ENCODE measurements at regions not wholly inside any gene's neighbourhood (a gene's known extent, or its start where the extent isn't known, plus 50 kb on each side); places are given as distances from the start of the nearest gene placed in this dataset.

- no peak overlapping the region for H3K4me3 ChIP-seq (ENCODE audit: low read depth in 1 of 3, low read length in 3 of 3)
- H3K9me3 ChIP-seq (ENCODE audit: control insufficient read depth in 2 of 2, insufficient read depth in 1 of 2, low read depth in 1 of 2, low read length in 1 of 2), result no peaks in the 10 kb centered on the region
- no peaks in the 10 kb centered on the region for H3K4me1 ChIP-seq (ENCODE audit: control insufficient read depth in 3 of 3, insufficient read depth in 2 of 3, low read depth in 1 of 3, low read length in 2 of 3)
- 52 to 70% (median 53%) methylated on average over 2 of the region's 2 CpGs for WGBS, 3 donors
- no peak overlapping the region for H3K27ac ChIP-seq (ENCODE audit: low read depth in 1 of 3, low read length in 2 of 3)
- no peaks in the 10 kb centered on the region for H3K27me3 ChIP-seq (ENCODE audit: control insufficient read depth in 3 of 3, insufficient read depth in 3 of 3, low read length in 3 of 3)
- DNase-seq (no peak), FAIRE-seq (no peak)
- no peaks in the 10 kb centered on the region for H3K36me3 ChIP-seq (ENCODE audit: control insufficient read depth in 3 of 3, insufficient read depth in 2 of 3, low read depth in 1 of 3, low read length in 3 of 3)
These were observed 827.8 kb downstream of the TLE4 start for GRCh38 chr9:80399606-80400005.

GRCh38 chr9:80387828-80388227, 816.1 kb downstream of the TLE4 start:
- no peak for DNase-seq
- Histone ChIP-seq H3K27me3 (ENCODE audit: control insufficient read depth in 3 of 3, insufficient read depth in 3 of 3, low read length in 3 of 3) (no peaks in the 10 kb centered on the region), H3K27ac (ENCODE audit: low read depth in 1 of 3, low read length in 2 of 3) (no peak overlapping the region), H3K36me3 (ENCODE audit: control insufficient read depth in 3 of 3, insufficient read depth in 2 of 3, low read depth in 1 of 3, low read length in 3 of 3) (no peaks in the 10 kb centered on the region), H3K4me1 (ENCODE audit: control insufficient read depth in 3 of 3, insufficient read depth in 2 of 3, low read depth in 1 of 3, low read length in 2 of 3) (no peaks in the 10 kb centered on the region), H3K4me3 (ENCODE audit: low read depth in 1 of 3, low read length in 3 of 3) (no peak overlapping the region), H3K9me3 (ENCODE audit: control insufficient read depth in 2 of 2, insufficient read depth in 1 of 2, low read depth in 1 of 2, low read length in 1 of 2) (no peaks in the 10 kb centered on the region)
- no peak for FAIRE-seq
- WGBS, 3 donors, result 75 to 86% (median 85%) methylated on average over 2 of the region's 2 CpGs

- no peaks in the 10 kb centered on the region for H3K4me1 ChIP-seq (ENCODE audit: control insufficient read depth in 3 of 3, insufficient read depth in 2 of 3, low read depth in 1 of 3, low read length in 2 of 3)
- DNase-seq (no peak), FAIRE-seq (no peak)
- no peak overlapping the region for H3K4me3 ChIP-seq (ENCODE audit: low read depth in 1 of 3, low read length in 3 of 3)
- no peaks in the 10 kb centered on the region for H3K9me3 ChIP-seq (ENCODE audit: control insufficient read depth in 2 of 2, insufficient read depth in 1 of 2, low read depth in 1 of 2, low read length in 1 of 2)
- no peak overlapping the region for H3K27ac ChIP-seq (ENCODE audit: low read depth in 1 of 3, low read length in 2 of 3)
- WGBS, 3 donors, result 68 to 87% (median 73%) methylated on average over 3 of the region's 3 CpGs
- H3K27me3 ChIP-seq (ENCODE audit: control insufficient read depth in 3 of 3, insufficient read depth in 3 of 3, low read length in 3 of 3), result no peaks in the 10 kb centered on the region
- H3K36me3 ChIP-seq (ENCODE audit: control insufficient read depth in 3 of 3, insufficient read depth in 2 of 3, low read depth in 1 of 3, low read length in 3 of 3), result no peaks in the 10 kb centered on the region
These were observed 813.5 kb downstream of the TLE4 start for GRCh38 chr9:80385246-80385645.

GRCh38 chr9:80383331-80383730, 811.6 kb downstream of the TLE4 start:
- Histone ChIP-seq H3K4me3 (ENCODE audit: low read depth in 1 of 3, low read length in 3 of 3) (no peak overlapping the region), H3K36me3 (ENCODE audit: control insufficient read depth in 3 of 3, insufficient read depth in 2 of 3, low read depth in 1 of 3, low read length in 3 of 3) (no peaks in the 10 kb centered on the region), H3K27ac (ENCODE audit: low read depth in 1 of 3, low read length in 2 of 3) (no peak overlapping the region), H3K4me1 (ENCODE audit: control insufficient read depth in 3 of 3, insufficient read depth in 2 of 3, low read depth in 1 of 3, low read length in 2 of 3) (no peaks in the 10 kb centered on the region), H3K27me3 (ENCODE audit: control insufficient read depth in 3 of 3, insufficient read depth in 3 of 3, low read length in 3 of 3) (no peaks in the 10 kb centered on the region), H3K9me3 (ENCODE audit: control insufficient read depth in 2 of 2, insufficient read depth in 1 of 2, low read depth in 1 of 2, low read length in 1 of 2) (no peaks in the 10 kb centered on the region)
- 44 to 74% (median 50%) methylated on average over 2 of the region's 2 CpGs for WGBS, 3 donors
- DNase-seq, result no peak
- FAIRE-seq, result no peak

- Histone ChIP-seq H3K36me3 (ENCODE audit: control insufficient read depth in 3 of 3, insufficient read depth in 2 of 3, low read depth in 1 of 3, low read length in 3 of 3) (no peaks in the 10 kb centered on the region), H3K4me1 (ENCODE audit: control insufficient read depth in 3 of 3, insufficient read depth in 2 of 3, low read depth in 1 of 3, low read length in 2 of 3) (no peaks in the 10 kb centered on the region), H3K4me3 (ENCODE audit: low read depth in 1 of 3, low read length in 3 of 3) (no peak overlapping the region), H3K27ac (ENCODE audit: low read depth in 1 of 3, low read length in 2 of 3) (no peak overlapping the region), H3K9me3 (ENCODE audit: control insufficient read depth in 2 of 2, insufficient read depth in 1 of 2, low read depth in 1 of 2, low read length in 1 of 2) (no peaks in the 10 kb centered on the region), H3K27me3 (ENCODE audit: control insufficient read depth in 3 of 3, insufficient read depth in 3 of 3, low read length in 3 of 3) (no peaks in the 10 kb centered on the region)
- 68 to 74% (median 71%) methylated on average over 5 of the region's 5 CpGs for WGBS, 3 donors
- DNase-seq (no peak), FAIRE-seq (no peak)
These were observed 810.6 kb downstream of the TLE4 start for GRCh38 chr9:80382211-80382891.

- FAIRE-seq, result no peak
- WGBS, 3 donors, result 74 to 89% (median 77%) methylated on average over 4 of the region's 4 CpGs
These were observed 808.5 kb downstream of the TLE4 start for GRCh38 chr9:80380301-80380700.

GRCh38 chr9:80378669-80379293, 807.0 kb downstream of the TLE4 start:
- Histone ChIP-seq H3K27me3 (ENCODE audit: control insufficient read depth in 3 of 3, insufficient read depth in 3 of 3, low read length in 3 of 3) (no peaks in the 10 kb centered on the region), H3K36me3 (ENCODE audit: control insufficient read depth in 3 of 3, insufficient read depth in 2 of 3, low read depth in 1 of 3, low read length in 3 of 3) (no peaks in the 10 kb centered on the region), H3K9me3 (ENCODE audit: control insufficient read depth in 2 of 2, insufficient read depth in 1 of 2, low read depth in 1 of 2, low read length in 1 of 2) (peaks cover 0 to 1% of the 10 kb centered on the region in 2 donors), H3K4me3 (ENCODE audit: low read depth in 1 of 3, low read length in 3 of 3) (no peak overlapping the region), H3K27ac (ENCODE audit: low read depth in 1 of 3, low read length in 2 of 3) (no peak overlapping the region), H3K4me1 (ENCODE audit: control insufficient read depth in 3 of 3, insufficient read depth in 2 of 3, low read depth in 1 of 3, low read length in 2 of 3) (no peaks in the 10 kb centered on the region)
- FAIRE-seq (no peak), DNase-seq (no peak)
- 64 to 75% (median 71%) methylated on average over 5 of the region's 5 CpGs for WGBS, 3 donors

More at GRCh38 chr9:80380301-80380700, 808.5 kb downstream of the TLE4 start:
- H3K4me3 ChIP-seq (ENCODE audit: low read depth in 1 of 3, low read length in 3 of 3), result no peak overlapping the region
- DNase-seq, result no peak
- H3K36me3 ChIP-seq (ENCODE audit: control insufficient read depth in 3 of 3, insufficient read depth in 2 of 3, low read depth in 1 of 3, low read length in 3 of 3), result no peaks in the 10 kb centered on the region
- H3K9me3 ChIP-seq (ENCODE audit: control insufficient read depth in 2 of 2, insufficient read depth in 1 of 2, low read depth in 1 of 2, low read length in 1 of 2), result peaks cover 0 to 1% of the 10 kb centered on the region in 2 donors
- H3K27me3 ChIP-seq (ENCODE audit: control insufficient read depth in 3 of 3, insufficient read depth in 3 of 3, low read length in 3 of 3), result no peaks in the 10 kb centered on the region
- no peak overlapping the region for H3K27ac ChIP-seq (ENCODE audit: low read depth in 1 of 3, low read length in 2 of 3)
- H3K4me1 ChIP-seq (ENCODE audit: control insufficient read depth in 3 of 3, insufficient read depth in 2 of 3, low read depth in 1 of 3, low read length in 2 of 3), result no peaks in the 10 kb centered on the region

GRCh38 chr9:80376180-80376579, 804.4 kb downstream of the TLE4 start:
- no peaks in the 10 kb centered on the region for H3K27me3 ChIP-seq (ENCODE audit: control insufficient read depth in 3 of 3, insufficient read depth in 3 of 3, low read length in 3 of 3)
- FAIRE-seq (no peak), DNase-seq (no peak)
- WGBS, 3 donors, result 85 to 90% (median 89%) methylated on average over 3 of the region's 3 CpGs
- no peak overlapping the region for H3K4me3 ChIP-seq (ENCODE audit: low read depth in 1 of 3, low read length in 3 of 3)
- H3K36me3 ChIP-seq (ENCODE audit: control insufficient read depth in 3 of 3, insufficient read depth in 2 of 3, low read depth in 1 of 3, low read length in 3 of 3), result no peaks in the 10 kb centered on the region
- no peak overlapping the region for H3K27ac ChIP-seq (ENCODE audit: low read depth in 1 of 3, low read length in 2 of 3)
- no peaks in the 10 kb centered on the region for H3K4me1 ChIP-seq (ENCODE audit: control insufficient read depth in 3 of 3, insufficient read depth in 2 of 3, low read depth in 1 of 3, low read length in 2 of 3)
- peaks cover 0 to 1% of the 10 kb centered on the region in 2 donors for H3K9me3 ChIP-seq (ENCODE audit: control insufficient read depth in 2 of 2, insufficient read depth in 1 of 2, low read depth in 1 of 2, low read length in 1 of 2)

- no peak overlapping the region for H3K27ac ChIP-seq (ENCODE audit: low read depth in 1 of 3, low read length in 2 of 3)
- H3K9me3 ChIP-seq (ENCODE audit: control insufficient read depth in 2 of 2, insufficient read depth in 1 of 2, low read depth in 1 of 2, low read length in 1 of 2), result peaks cover 0 to 1% of the 10 kb centered on the region in 2 donors
- H3K4me1 ChIP-seq (ENCODE audit: control insufficient read depth in 3 of 3, insufficient read depth in 2 of 3, low read depth in 1 of 3, low read length in 2 of 3), result no peaks in the 10 kb centered on the region
- H3K36me3 ChIP-seq (ENCODE audit: control insufficient read depth in 3 of 3, insufficient read depth in 2 of 3, low read depth in 1 of 3, low read length in 3 of 3), result no peaks in the 10 kb centered on the region
- 27 to 44% (median 28%) methylated on average over 1 of the region's 1 CpG for WGBS, 3 donors
- DNase-seq (no peak), FAIRE-seq (no peak)
- H3K4me3 ChIP-seq (ENCODE audit: low read depth in 1 of 3, low read length in 3 of 3), result no peak overlapping the region
- H3K27me3 ChIP-seq (ENCODE audit: control insufficient read depth in 3 of 3, insufficient read depth in 3 of 3, low read length in 3 of 3), result no peaks in the 10 kb centered on the region
These were observed 803.7 kb downstream of the TLE4 start for GRCh38 chr9:80375477-80375876.
